ENCODE measurements at regions not wholly inside any gene's neighbourhood (a gene's known extent, or its start where the extent isn't known, plus 50 kb on each side); places are given as distances from the start of the nearest gene placed in this dataset.
"Not testable (repeated sequence)": the region's sequence is repeated elsewhere in the genome, so short reads cannot be mapped to it uniquely, and the experiment has no call there.

DNA sequence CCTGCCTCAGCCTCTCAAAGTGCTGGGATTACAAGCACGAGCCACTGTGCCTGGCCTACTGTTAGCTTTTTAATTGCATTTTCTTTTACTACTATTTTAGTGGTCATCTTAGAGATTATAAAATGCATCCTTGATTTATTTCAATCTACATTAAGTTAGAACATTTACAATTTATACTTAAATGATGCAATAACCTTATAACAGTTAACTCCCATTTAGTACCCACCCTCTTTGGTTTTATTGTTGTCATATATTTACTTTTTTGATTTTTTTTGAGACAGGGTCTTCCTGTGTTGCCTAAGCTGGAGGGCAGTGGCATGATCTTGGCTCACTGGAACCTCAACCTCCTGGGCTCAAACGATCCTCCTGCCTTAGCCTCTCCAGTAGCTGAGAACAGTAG, 77.3 kb downstream of the PPCDC start:
- DNase-seq (ENCODE audit: low read depth), result no peak

DNA sequence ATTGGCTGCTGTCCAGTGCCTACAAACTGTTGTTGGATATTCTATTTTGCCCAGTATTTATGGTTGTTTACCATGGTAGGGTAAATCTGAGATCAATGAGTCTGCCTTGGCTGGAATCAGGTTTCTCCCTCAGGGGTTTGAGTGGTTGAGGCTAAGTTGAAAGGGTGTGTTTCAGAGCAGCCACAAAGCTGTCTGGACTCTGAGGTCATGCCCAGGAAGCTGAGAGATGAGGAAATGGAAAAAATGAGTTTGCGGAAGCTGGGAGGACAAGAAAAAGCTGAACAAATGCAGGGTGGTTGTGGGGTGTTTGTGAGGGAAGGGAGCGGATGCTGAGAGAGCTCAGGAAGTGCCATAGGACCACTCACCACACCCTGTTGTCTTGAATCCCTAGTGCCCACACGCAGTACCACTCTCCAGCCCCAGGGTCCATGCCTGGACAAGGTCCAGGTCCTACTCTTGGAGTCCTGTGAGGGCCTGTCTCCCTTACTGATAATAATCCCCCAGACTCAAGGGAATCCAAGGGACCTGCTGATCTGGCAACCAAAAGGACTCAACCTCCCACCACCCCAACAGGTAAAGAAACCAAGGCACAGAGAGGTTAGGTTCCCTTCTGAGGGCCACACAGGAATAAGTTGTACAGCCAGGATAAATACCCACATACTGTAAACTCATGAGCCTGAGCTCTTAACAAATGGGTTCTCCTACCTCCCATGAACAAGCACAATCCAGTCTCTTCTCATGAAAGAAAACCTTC, 81.6 kb downstream of the PPCDC start:
- no peak for DNase-seq (ENCODE audit: low read depth)

DNA sequence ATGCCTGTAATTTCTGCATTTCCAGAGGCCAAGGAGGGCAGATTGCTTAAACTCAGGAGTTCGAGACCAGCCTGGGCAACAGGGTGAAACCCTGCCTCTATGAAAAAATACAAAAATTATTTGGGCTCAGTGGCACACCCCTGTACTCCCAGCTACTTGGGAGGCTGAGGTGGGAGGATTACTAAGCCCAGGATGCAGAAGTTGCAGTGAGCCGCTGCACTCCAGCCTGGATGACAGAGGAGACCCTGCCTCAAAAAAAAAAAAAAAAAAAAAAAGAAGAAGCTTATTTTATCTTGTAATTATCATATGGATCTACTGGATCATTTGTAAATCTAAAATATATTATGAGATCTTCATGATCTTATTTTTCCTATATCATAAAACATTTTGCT, 84.1 kb downstream of the PPCDC start:
- DNase-seq (ENCODE audit: low read depth), result no peak

DNA sequence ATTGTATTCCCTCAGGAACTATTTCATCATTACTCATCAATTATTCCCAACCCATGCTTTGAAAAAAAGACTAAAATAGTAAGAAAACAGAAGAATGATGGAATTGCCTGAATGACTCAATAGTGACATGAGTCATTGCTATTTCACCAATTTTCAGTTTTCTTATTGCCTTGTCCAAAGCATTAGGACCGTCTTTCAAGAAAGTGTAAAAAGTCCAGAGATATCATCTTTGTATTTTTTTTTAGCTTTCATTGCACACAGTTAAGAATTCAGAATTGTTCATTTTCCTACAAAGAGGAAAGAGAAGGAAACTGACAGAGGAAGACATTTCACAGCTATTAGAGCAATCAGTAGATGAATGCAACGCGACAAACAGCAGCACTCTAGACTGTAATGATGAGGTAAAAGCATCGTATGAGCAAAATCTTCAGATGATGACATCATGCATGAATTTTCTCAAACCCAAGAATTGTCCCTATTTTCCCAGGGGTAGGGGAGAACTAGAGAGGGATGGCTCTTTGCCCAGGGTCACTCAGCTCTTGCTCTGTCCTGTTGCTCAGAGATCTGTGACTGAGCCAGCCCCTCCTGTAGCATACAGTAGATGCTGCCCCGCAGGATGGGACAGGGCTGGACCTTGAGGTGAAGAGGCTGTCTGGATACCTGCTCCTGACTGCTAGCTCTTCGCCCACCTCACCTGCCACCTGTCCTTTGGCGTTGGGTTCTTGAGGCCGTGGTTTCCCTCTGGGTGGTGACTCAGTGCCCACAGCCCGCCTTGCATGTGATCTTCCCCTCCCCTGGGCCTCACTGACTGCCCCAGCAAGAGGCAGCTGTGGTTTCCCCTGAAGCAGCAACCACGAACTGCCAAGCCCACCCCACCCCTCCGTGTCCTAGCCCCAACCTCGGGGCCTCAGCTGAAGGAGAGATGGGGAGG, 84.8 kb downstream of the PPCDC start:
- peak; percentile 26 for DNase-seq (ENCODE audit: low read depth)

DNA sequence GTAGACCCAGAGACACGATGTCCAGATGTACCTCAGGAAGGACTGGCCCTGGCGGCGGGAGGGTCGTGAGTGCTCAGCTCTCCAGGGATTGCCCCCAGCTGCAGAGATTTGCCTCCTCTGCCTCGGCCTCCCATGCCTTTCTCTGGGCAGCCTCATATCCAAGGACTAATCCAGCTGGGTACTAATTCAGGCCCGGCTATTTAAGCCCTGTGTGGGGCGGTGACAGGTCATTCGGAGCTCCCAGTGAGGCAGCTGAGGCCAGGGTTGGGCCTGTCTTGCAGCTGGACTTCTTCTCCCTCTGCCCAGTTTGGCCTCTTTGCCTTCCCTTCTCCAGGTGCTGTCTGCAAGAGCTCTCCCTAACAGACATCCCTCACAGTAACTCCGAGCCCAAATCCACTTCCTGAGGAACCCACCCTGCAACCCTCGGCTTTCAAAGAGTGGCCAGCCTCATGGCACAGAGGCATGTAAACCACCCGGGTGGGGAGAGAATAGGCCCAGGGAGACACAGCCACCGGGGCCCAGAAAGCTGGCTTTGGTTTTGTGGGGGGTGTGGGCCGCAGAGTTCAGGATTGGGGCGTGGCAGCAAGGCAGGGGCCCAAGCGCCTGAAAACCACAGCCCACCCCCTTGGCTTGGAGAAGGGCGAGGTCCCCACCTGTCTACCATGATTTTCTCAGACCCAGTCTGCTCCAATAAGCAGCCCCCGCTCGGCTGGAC, 85.8 kb downstream of the PPCDC start:
- DNase-seq (ENCODE audit: low read depth), result no peak

DNA sequence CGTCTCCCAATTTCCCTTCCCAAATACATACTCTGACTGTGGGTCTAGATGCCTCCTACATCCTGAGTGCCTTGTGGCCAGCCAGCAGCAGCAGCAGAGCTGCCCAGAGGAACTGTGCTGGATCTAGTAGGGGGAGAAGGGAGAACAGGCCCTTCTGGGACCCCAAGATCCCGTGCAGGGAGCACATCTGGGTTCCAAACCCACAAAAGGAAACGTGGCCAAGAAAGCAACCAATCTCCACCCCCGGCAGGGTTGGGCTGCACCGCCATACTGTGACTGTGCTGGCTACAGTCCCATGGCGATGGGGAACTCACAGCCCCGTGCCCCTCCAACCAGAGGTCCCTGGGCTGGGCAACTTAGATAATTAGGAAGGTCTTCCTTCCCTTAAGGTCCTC, 86.3 kb downstream of the PPCDC start:
- no peak for DNase-seq (ENCODE audit: low read depth)

DNA sequence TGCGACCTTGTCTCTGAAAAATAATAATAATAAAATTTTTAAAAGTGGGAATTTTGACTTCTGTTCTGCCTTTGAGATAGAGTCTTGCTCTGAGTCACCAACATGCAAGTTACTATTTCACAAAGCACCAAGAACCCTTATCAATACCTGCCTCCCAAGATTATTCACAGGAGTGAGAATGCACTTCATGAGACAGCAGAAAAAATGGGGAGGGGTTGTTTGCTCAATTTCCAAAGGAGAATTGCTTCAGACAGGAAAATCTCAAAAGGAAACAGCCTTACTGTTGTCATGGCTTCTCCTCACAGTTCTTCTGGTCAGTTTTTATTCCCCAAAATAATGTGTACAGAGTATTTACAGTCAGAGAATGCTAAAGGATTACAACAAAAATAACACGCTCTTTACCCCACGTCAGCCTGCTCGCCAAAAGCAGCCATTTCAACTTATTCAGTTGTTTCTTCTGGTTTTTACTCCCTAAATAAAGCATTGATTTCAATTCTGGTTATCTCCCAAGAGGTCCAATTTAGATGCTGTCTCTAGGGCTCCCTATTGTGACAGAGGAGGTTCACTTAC, 89.0 kb downstream of the PPCDC start:
- no peak for DNase-seq (ENCODE audit: low read depth)

DNA sequence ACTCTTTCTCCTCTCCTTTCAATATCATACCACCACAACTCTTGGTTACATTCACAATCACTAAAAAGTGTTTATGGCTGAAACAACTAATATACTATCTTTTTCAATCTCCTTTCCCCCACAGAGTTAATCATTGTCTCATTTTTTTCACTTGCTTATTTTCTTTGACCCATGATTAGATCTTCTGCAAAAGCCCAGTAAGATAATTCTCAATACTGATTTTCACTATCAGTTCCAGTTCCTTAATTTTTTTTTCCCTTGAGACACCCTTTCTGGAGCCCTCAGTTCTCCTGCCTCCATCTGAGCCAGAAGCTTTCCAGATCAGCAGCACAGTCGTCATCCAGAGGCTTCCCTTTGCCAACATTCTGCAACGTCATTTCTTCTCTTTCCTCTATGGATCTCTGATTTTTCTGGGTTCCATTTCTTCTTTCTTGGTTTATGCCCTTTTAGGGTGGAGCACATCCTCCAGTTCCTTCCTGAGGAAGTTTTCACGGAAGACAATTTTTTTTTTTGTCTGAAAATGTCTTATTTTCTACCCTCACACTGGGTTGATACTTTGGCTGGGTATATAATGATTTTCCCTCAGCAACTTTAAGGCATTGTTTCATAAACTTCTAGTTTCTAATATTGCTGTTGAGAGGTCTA, 88.7 kb upstream of the C15orf39 start:
- DNase-seq (ENCODE audit: low read depth), result no peak

DNA sequence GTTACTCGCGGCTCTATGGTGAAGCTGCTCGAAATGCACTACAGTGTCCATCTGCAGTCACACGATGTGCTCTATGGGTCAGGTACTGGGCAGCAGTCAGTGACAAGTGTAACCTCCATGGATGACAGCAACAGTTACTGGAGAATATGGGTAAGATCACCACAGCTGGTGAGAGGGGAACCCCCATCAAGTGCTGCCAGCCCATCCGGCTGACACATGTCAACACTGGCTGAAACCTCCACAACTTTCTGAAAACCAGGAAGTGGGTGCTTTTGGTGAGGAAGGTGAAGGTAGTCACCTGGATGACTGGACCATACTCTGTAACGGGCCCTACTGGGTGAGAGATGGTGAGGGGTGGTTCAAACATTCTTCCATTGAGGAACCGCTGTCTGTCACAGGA, 87.4 kb upstream of the C15orf39 start:
- DNase-seq (ENCODE audit: low read depth), result no peak

DNA sequence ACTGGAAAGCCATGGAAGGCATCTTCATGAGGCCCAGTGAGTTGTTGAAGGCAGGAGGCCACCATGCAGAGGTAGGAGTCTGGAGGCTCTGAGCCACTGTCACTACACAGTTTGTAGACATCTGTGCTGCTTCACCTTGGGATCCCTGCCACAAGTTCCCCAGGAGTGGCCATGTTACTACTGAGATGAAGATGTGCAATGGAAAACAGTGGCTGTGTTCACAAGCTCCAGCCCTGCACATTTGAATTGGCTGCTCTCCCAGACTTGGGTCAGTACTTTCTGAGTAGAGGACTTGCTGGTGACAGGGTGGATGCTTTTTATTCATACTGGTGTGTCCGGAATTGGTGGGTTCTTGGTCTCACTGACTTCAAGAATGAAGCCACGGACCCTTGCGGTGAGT, 86.9 kb upstream of the C15orf39 start:
- DNase-seq (ENCODE audit: low read depth), result no peak

DNA sequence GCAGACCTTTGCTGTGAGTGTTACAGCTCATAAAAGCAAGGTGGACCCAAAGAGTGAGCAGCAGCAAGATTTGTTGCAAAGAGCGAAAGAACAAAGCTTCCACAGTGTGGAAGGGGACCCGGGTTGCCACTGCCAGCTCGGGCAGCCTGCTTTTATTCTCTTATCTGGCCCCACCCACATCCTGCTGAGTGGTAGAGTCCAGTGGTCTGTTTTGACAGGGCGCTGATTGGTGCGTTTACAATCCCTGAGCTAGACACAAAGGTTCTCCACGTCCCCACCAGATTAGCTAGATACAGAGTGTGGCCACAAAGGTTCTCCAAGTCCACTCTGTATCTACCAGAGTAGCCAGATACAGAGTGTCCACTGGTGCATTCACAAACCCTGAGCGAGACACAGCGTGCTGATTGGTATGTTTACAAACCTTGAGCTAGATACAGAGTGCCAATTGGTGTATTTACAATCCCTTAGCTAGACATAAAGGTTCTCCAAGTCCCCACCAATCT, 86.2 kb upstream of the C15orf39 start:
- DNase-seq (ENCODE audit: low read depth), result not testable (repeated sequence)

DNA sequence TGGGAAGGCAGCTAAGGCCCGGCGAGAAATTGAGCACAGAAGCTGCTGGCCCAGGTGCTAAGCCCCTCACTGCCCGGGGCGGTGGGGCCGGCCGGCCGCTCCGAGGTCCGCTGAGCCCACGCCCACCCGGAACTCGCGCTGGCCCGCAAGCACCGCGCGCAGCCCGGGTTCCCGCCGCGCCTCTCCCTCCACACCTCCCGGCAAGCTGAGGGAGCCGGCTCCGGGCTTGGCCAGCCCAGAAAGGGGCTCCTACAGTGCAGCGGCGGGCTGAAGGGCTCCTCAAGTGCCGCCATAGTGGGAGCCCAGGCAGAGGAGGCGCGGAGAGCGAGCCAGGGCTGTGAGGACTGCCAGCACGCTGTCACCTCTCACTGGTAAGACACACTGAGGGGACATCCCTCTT, 85.5 kb upstream of the C15orf39 start:
- not testable (repeated sequence) for DNase-seq (ENCODE audit: low read depth)

DNA sequence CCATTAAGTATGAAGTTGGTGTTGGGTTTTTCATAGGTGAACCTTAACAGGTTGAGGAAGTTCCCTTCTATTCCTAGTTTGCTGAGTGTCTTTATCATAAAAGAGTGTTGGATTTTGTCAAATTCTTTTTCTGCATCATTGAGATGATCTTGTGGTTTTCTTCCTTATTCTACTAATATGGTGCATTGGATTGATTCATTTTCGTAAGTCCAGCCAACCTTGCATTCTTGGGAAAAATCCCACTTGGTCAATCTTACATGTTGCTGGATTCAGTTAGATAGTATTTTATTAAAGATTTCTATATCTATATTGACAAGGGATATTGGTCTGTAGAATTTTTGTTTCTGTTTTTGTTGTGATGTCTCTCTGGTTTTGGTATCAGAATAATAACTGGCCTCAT, 83.7 kb upstream of the C15orf39 start:
- DNase-seq (ENCODE audit: low read depth), result no peak

DNA sequence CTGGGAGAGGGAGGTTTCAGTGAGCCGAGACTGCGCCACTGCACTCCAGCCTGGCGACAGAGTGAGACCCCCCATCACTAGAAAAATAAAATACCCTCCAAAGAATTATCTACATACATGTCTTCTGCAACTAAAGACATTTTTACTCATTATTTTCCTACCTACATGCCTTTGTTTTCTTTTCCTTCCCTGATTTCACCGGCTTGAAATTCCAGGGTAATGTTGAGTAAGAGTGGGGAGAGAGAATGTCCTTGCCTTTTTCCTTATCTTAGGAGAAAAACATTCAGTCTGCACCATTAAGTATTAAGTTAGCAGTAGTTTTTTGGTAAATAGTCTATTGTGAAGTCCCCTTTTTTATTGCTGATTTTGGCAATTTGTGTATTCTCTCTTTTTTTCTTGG, 82.4 kb upstream of the C15orf39 start:
- DNase-seq (ENCODE audit: low read depth), result not testable (repeated sequence)

DNA sequence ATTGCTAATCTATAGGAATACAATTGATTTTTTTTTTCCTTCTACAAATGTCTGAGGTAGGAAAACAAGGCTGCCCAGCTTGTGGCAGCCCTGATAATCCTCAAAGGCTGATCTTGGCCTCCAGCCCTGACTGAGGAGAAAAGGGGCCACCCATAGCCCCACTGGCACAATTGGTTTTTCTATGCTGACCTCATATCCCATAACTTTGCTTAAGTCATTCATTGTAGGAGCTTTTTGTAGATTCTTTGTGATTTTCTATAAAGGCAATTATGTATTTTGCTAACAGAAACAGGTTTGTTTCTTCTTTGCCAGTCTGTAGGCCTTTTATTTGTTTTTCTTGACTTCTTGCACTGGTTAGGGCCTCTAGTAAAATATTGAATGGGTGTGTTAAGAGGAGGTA, 80.2 kb upstream of the C15orf39 start:
- no peak for DNase-seq (ENCODE audit: low read depth)

DNA sequence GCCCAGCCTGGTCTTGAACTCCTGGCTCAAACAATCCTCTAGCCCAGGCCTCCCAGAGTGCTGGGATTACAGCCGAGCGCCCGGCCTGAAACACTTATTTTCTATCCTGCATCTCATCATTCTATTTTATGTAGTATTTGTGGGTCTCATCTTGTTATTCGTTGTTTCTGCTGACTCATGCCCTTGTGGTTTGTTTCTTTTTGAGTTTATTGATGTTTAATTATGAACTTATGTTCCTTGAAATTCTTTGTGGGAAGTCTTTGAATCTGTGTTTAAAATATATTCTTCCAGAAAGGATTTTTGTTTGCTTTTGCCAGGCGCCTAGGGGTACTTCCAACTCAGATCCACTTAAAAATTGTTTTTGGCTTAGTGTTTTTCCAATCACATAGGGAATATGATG, 78.3 kb upstream of the C15orf39 start:
- DNase-seq (ENCODE audit: low read depth), result no peak

DNA sequence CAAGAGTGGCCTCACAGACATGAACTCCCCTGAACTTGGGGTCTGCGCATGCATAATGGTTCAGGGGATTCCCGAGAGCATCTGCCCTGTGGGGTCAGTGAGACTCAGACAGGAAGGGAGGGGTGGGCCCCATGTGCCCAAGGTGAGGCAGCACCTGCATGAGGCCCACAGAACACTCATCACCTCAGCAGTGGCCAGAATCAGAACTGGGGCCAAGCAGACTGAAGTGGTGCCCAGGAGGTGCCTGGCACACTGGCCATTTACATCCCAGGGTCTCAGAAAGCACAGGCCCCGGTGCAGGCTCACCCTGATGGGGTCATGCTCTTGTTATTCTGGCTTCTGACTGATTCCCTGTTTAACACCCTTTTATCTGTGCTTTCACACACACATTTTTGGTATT, 77.4 kb upstream of the C15orf39 start:
- DNase-seq (ENCODE audit: low read depth), result not testable (repeated sequence)

DNA sequence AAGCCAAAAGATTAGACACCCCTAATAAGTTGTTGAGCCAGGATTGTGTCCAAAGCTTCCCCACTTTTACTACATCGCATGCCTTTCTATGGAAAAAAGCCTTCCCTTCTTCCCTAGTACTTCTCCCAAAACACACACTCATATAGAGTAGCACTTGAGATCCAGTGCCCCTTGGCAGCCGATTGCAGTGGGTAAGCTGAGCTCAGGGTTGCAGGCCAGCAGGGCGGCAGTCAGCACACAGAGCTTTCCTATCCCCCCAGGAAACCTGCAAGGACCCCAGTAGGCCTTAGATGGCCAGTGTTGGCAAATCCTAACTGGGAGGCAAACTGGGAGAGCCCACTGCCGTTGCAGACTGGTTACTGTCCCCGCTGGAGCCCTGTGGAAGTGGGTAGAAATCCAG, 75.7 kb upstream of the C15orf39 start:
- DNase-seq (ENCODE audit: low read depth), result no peak

DNA sequence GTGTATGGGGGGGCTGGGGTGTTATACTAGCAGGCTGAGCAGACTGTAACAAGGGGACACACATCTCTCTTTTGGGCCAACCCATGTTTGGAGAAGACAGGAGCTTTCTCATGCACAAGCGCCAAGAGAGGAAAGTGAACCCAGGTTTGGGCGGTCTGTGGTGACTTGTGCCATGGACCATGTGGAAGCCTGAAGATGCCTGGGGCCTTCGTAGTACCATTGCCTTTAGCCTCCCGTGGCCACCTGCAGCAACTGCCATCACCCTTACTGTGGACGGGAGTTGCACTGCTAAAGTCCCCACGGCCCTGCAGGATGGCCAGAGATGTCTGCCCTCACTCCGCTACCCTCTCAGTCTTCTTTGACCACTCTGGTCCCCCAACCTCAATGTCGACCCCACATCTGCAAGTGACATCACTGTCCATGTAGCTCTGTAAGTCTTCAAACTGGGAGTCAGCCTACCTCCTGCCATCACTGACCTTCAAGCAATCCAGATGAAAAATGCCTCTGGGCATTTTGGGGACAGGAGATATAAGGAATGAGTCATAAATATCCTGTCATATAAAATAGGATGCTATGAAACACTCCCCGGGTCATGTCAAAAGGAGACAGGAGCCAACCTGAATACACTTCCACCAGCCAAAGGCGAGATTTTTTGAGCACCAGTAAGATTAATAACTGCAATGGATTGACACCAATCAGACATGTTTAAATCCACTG, 74.7 kb upstream of the C15orf39 start:
- DNase-seq (ENCODE audit: low read depth), result no peak

DNA sequence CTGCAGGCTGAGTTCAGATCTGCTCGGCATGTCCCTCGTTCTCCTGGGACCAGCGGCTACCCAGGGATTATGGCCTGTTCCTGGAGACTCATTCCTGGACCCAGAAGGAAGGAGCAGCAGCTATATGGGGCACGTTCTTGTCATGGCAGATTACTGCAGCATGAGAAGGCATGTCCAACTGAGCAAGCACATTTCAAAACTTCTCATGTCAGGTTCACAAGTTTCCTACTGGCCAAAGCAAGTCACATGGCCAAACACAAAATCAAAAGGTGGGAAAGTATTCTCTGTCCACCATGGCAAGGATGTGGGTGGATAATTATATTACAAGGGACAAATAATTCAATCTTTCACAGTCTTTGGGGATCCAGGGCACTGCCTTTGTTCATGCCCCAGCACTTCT, 71.9 kb upstream of the C15orf39 start:
- DNase-seq (ENCODE audit: low read depth), result no peak

DNA sequence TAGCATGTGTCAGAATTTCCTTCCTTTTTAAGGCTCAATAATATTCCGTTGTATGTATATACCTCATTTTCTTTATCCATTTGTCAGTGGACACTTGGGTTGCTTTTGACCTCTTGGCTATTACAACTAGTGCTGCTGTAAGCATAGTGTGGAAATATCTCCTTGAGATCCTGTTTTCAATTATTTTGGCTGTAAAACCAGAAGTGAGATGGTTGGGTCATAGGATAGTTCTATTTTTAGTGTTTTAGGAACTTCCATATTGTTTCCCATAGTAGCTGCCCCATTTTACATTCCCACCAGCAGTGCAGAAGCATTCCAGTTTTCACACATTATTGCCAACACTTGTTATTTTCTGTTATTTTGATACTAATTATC, 70.4 kb upstream of the C15orf39 start:
- no peak for DNase-seq (ENCODE audit: low read depth)
